Esophagus squamous epithelium (tissue), 4 donors: ENCODE measurements at regions not wholly inside any gene's neighbourhood (a gene's known extent, or its start where the extent isn't known, plus 50 kb on each side); places are given as distances from the start of the nearest gene placed in this dataset.

Source experiments
- CTCF ChIP-seq, 6 experiments: fragments of 450-650 bp in 4 of 6; fragments of 200-600 bp in 2 of 6; sonication (generic) in 2 of 6; IDR thresholded peaks; one replicate each; pipeline ENCODE4 v1.5.1; 2016 to 2019; ENCODE audit warnings: antibody characterized with exemption in 6 of 6, mild to moderate bottlenecking in 4 of 6, moderate library complexity in 4 of 6
- POLR2A ChIP-seq, 4 donors: fragments of 450-650 bp; IDR thresholded peaks; one replicate each; pipeline ENCODE4 v1.6.1; 2017; ENCODE audit warnings: antibody characterized with exemption in 4 of 4, mild to moderate bottlenecking in 4 of 4, moderate library complexity in 3 of 4

GRCh38 chr16:65661558-65661957 is 539.7 kb upstream of the CDH11 start:
- no peak for TF ChIP-seq CTCF (IDR thresholded peaks at IDR 0.05)
- TF ChIP-seq POLR2A (IDR thresholded peaks at IDR 0.05), result no peak
